ENCODE measurements at regions not wholly inside any gene's neighbourhood (a gene's known extent, or its start where the extent isn't known, plus 50 kb on each side); places are given as distances from the start of the nearest gene placed in this dataset.
"Not testable (repeated sequence)": the region's sequence is repeated elsewhere in the genome, so short reads cannot be mapped to it uniquely, and the experiment has no call there.

- no peak overlapping the region for H2BK120ac ChIP-seq (ENCODE audit: low read depth, low read length, poor library complexity, severe bottlenecking)
- H3K23ac ChIP-seq (ENCODE audit: insufficient read length, low read depth, low read length) = no peak overlapping the region
- no peaks in the 10 kb centered on the region for H4K20me1 ChIP-seq (ENCODE audit: control insufficient read depth, insufficient read depth, insufficient read length)
- no peak overlapping the region for H3K18ac ChIP-seq (ENCODE audit: insufficient read length, low read depth, low read length)
- no peak overlapping the region for H3K9ac ChIP-seq (ENCODE audit: extremely low read depth, insufficient read length, low read length)
- no peak overlapping the region for H3K56ac ChIP-seq (ENCODE audit: insufficient read length, low read depth, low read length)
- no peak overlapping the region for H4K5ac ChIP-seq (ENCODE audit: insufficient read length, low read depth, low read length)
- H3K4me2 ChIP-seq (ENCODE audit: insufficient read depth, insufficient read length, low read length) = no peak overlapping the region
- H3K9me3 ChIP-seq (ENCODE audit: control insufficient read depth, low read depth, low read length) = no peaks in the 10 kb centered on the region
- H2BK20ac ChIP-seq (ENCODE audit: low read depth, low read length, poor library complexity, severe bottlenecking) = no peak overlapping the region
- no peak overlapping the region for H2BK15ac ChIP-seq (ENCODE audit: low read depth, low read length)
- no peak overlapping the region for H3T11ph ChIP-seq (ENCODE audit: low read length)
- Mint-ChIP-seq H3K27ac (no peak overlapping the region), H3K27me3 (ENCODE audit: low read depth) (no peaks in the 10 kb centered on the region), H3K36me3 (ENCODE audit: insufficient read depth in 1 of 3, low read depth in 3 of 3) (no peaks in the 10 kb centered on the region; a peak in 1 of 7 replicates), H3K9me3 (no peaks in the 10 kb centered on the region), H3K4me3 (no peak overlapping the region), H3K4me1 (peaks cover 4% of the 10 kb centered on the region in 2 experiments)
- H2BK12ac ChIP-seq (ENCODE audit: insufficient read length, low read depth, low read length) = no peak overlapping the region
- no peak overlapping the region for H3K4ac ChIP-seq (ENCODE audit: low read depth, low read length)
- H3K27ac ChIP-seq (ENCODE audit: insufficient read length, low read depth, low read length) = no peak overlapping the region
- H3K14ac ChIP-seq (ENCODE audit: insufficient read depth, low read length) = no peak overlapping the region
- no CpG with 5 or more reads among the region's 3 CpGs for WGBS (ENCODE audit: extremely low coverage, insufficient read length, low lambda C conversion rate)
- H2AK5ac ChIP-seq (ENCODE audit: insufficient read length, low read length) = no peak overlapping the region
- no peak overlapping the region for H4K8ac ChIP-seq (replicated peaks; ENCODE audit: insufficient read length, low read depth, low read length)
- no peaks in the 10 kb centered on the region for H3K27me3 ChIP-seq (ENCODE audit: insufficient read depth, low read length)
- H4K91ac ChIP-seq (ENCODE audit: insufficient read length, low read depth, low read length) = no peak overlapping the region
- no peak overlapping the region for H2AFZ ChIP-seq (ENCODE audit: low read length)
- TF ChIP-seq CTCF (conservative IDR thresholded peaks at IDR 0.05) = no peak
- no peaks in the 10 kb centered on the region for H3K23me2 ChIP-seq (ENCODE audit: insufficient read length, low read depth, low read length, poor library complexity, severe bottlenecking)
- H3K4me1 ChIP-seq (ENCODE audit: insufficient read depth, low read length) = no peaks in the 10 kb centered on the region
- no peaks in the 10 kb centered on the region for H3K79me2 ChIP-seq (ENCODE audit: insufficient read depth, low read length)
- no peak for DNase-seq
- H2BK5ac ChIP-seq (ENCODE audit: insufficient read length, low read length) = no peak overlapping the region
- no peaks in the 10 kb centered on the region for H3K79me1 ChIP-seq (ENCODE audit: insufficient read depth, low read depth, low read length, poor library complexity, severe bottlenecking)
Observed at GRCh38 chr10:120108916-120109315, 216.4 kb downstream of the SEC23IP start.

GRCh38 chr10:120109725-120110124 lies 217.2 kb downstream of the SEC23IP start:
- H3T11ph ChIP-seq (ENCODE audit: low read length); H3K27me3 ChIP-seq (ENCODE audit: insufficient read depth, low read length); H2AFZ ChIP-seq (ENCODE audit: low read length); H4K91ac ChIP-seq (ENCODE audit: insufficient read length, low read depth, low read length); H3K27me3 Mint-ChIP-seq (ENCODE audit: low read depth); H2BK15ac ChIP-seq (ENCODE audit: low read depth, low read length); H3K4ac ChIP-seq (ENCODE audit: low read depth, low read length); H3K36me3 Mint-ChIP-seq (ENCODE audit: insufficient read depth in 1 of 3, low read depth in 3 of 3); H2BK5ac ChIP-seq (ENCODE audit: insufficient read length, low read length); H3K9me3 Mint-ChIP-seq; H3K27ac Mint-ChIP-seq; H3K4me2 ChIP-seq (ENCODE audit: insufficient read depth, insufficient read length, low read length); DNase-seq; H3K23me2 ChIP-seq (ENCODE audit: insufficient read length, low read depth, low read length, poor library complexity, severe bottlenecking); H4K8ac ChIP-seq (replicated peaks; ENCODE audit: insufficient read length, low read depth, low read length); H3K18ac ChIP-seq (ENCODE audit: insufficient read length, low read depth, low read length); H2BK120ac ChIP-seq (ENCODE audit: low read depth, low read length, poor library complexity, severe bottlenecking); H4K5ac ChIP-seq (ENCODE audit: insufficient read length, low read depth, low read length); H2BK20ac ChIP-seq (ENCODE audit: low read depth, low read length, poor library complexity, severe bottlenecking); H4K20me1 ChIP-seq (ENCODE audit: control insufficient read depth, insufficient read depth, insufficient read length); H3K4me1 ChIP-seq (ENCODE audit: insufficient read depth, low read length); H3K4me1 Mint-ChIP-seq; H3K79me2 ChIP-seq (ENCODE audit: insufficient read depth, low read length); H3K4me3 Mint-ChIP-seq; H3K14ac ChIP-seq (ENCODE audit: insufficient read depth, low read length); H3K9me3 ChIP-seq (ENCODE audit: control insufficient read depth, low read depth, low read length); H3K79me1 ChIP-seq (ENCODE audit: insufficient read depth, low read depth, low read length, poor library complexity, severe bottlenecking); H3K27ac ChIP-seq (ENCODE audit: insufficient read length, low read depth, low read length); H2BK12ac ChIP-seq (ENCODE audit: insufficient read length, low read depth, low read length); H2AK5ac ChIP-seq (ENCODE audit: insufficient read length, low read length); H3K23ac ChIP-seq (ENCODE audit: insufficient read length, low read depth, low read length); H3K56ac ChIP-seq (ENCODE audit: insufficient read length, low read depth, low read length); H3K9ac ChIP-seq (ENCODE audit: extremely low read depth, insufficient read length, low read length): not testable (repeated sequence)
- WGBS (ENCODE audit: extremely low coverage, insufficient read length, low lambda C conversion rate) = no CpG with 5 or more reads among the region's 4 CpGs

Measured in H9 (cell line).